SJCRH30 (cell line): ENCODE measurements at regions not wholly inside any gene's neighbourhood (a gene's known extent, or its start where the extent isn't known, plus 50 kb on each side); places are given as distances from the start of the nearest gene placed in this dataset.

Experiments
- DNase-seq, 2 experiments: peaks; one replicate each; pipeline ENCODE4 v3.0.0-alpha.2; 2015 to 2020
- H3K27ac ChIP-seq: fragments of 250-450 bp; sonication (Bioruptor Pico); 2 replicates; pipeline ENCODE4 v1.5.1; 2020; ENCODE audit warnings: mild to moderate bottlenecking, moderate library complexity
- H3K27me3 ChIP-seq: fragments of 250-450 bp; sonication (Bioruptor Pico); 2 replicates; pipeline ENCODE4 v1.5.1; 2020; ENCODE audit warnings: mild to moderate bottlenecking, moderate library complexity
- H3K36me3 ChIP-seq: fragments of 250-450 bp; sonication (Bioruptor Pico); 2 replicates; pipeline ENCODE4 v1.5.1; 2020; ENCODE audit warnings: mild to moderate bottlenecking, moderate library complexity
- H3K4me1 ChIP-seq: fragments of 250-450 bp; sonication (Bioruptor Pico); 2 replicates; pipeline ENCODE4 v1.5.1; 2020; ENCODE audit warnings: mild to moderate bottlenecking, moderate library complexity
- H3K4me3 ChIP-seq: fragments of 250-450 bp; sonication (Bioruptor Pico); 2 replicates; pipeline ENCODE4 v1.5.1; 2020; ENCODE audit warnings: mild to moderate bottlenecking, moderate library complexity
- H3K9me3 ChIP-seq: fragments of 250-450 bp; sonication (Bioruptor Pico); replicated peaks from 2 replicates; pipeline ENCODE4 v1.5.1; 2020; ENCODE audit warnings: mild to moderate bottlenecking, moderate library complexity

GRCh38 chr20:43863821-43864544, 50.7 kb upstream of the TOX2 start:
- no peak overlapping the region for H3K4me3 ChIP-seq
- no peaks in the 10 kb centered on the region; the same call in 1 of the 2 replicates for H3K27me3 ChIP-seq
- no peaks in the 10 kb centered on the region for H3K4me1 ChIP-seq
- H3K27ac ChIP-seq = no peak overlapping the region
- no peak for DNase-seq
- no peaks in the 10 kb centered on the region for H3K9me3 ChIP-seq
- H3K36me3 ChIP-seq = no peaks in the 10 kb centered on the region

- Histone ChIP-seq H3K27me3 (no peaks in the 10 kb centered on the region; the same call in 1 of the 2 replicates), H3K36me3 (no peaks in the 10 kb centered on the region), H3K27ac (no peak overlapping the region), H3K4me3 (no peak overlapping the region), H3K4me1 (no peaks in the 10 kb centered on the region), H3K9me3 (no peaks in the 10 kb centered on the region)
- DNase-seq = no peak
Observed at GRCh38 chr20:43863330-43863729, 51.3 kb upstream of the TOX2 start.

- Histone ChIP-seq H3K36me3 (no peaks in the 10 kb centered on the region), H3K27me3 (no peaks in the 10 kb centered on the region; the same call in 1 of the 2 replicates), H3K4me3 (no peak overlapping the region), H3K9me3 (no peaks in the 10 kb centered on the region), H3K4me1 (no peaks in the 10 kb centered on the region), H3K27ac (no peak overlapping the region)
- DNase-seq = no peak
Observed at GRCh38 chr20:43862438-43862837, 52.2 kb upstream of the TOX2 start.

GRCh38 chr20:43859994-43860393, 54.7 kb upstream of the TOX2 start:
- Histone ChIP-seq H3K27ac (no peak overlapping the region), H3K27me3 (no peaks in the 10 kb centered on the region; the same call in 1 of the 2 replicates), H3K4me3 (no peak overlapping the region), H3K36me3 (no peaks in the 10 kb centered on the region), H3K4me1 (no peaks in the 10 kb centered on the region), H3K9me3 (no peaks in the 10 kb centered on the region)
- DNase-seq = no peak

- DNase-seq = no peak
- no peaks in the 10 kb centered on the region; the same call in 1 of the 2 replicates for H3K27me3 ChIP-seq
- H3K9me3 ChIP-seq = no peaks in the 10 kb centered on the region
- H3K36me3 ChIP-seq = no peaks in the 10 kb centered on the region
- no peak overlapping the region for H3K4me3 ChIP-seq
- H3K27ac ChIP-seq = no peak overlapping the region
- H3K4me1 ChIP-seq = no peaks in the 10 kb centered on the region
Observed at GRCh38 chr20:43857932-43858331, 56.7 kb upstream of the TOX2 start.

GRCh38 chr20:43857127-43857526, 57.5 kb upstream of the TOX2 start:
- no peaks in the 10 kb centered on the region for H3K4me1 ChIP-seq
- no peaks in the 10 kb centered on the region for H3K36me3 ChIP-seq
- H3K27ac ChIP-seq = no peak overlapping the region
- no peaks in the 10 kb centered on the region; the same call in 1 of the 2 replicates for H3K27me3 ChIP-seq
- H3K4me3 ChIP-seq = no peak overlapping the region
- DNase-seq = no peak
- no peaks in the 10 kb centered on the region for H3K9me3 ChIP-seq

GRCh38 chr20:43855803-43856202, 58.8 kb upstream of the TOX2 start:
- Histone ChIP-seq H3K4me3 (no peak overlapping the region), H3K27ac (no peak overlapping the region), H3K9me3 (no peaks in the 10 kb centered on the region), H3K36me3 (no peaks in the 10 kb centered on the region), H3K4me1 (no peaks in the 10 kb centered on the region), H3K27me3 (no peaks in the 10 kb centered on the region; the same call in 1 of the 2 replicates)
- no peak for DNase-seq

GRCh38 chr20:43853918-43854317, 60.7 kb upstream of the TOX2 start:
- H3K36me3 ChIP-seq = no peaks in the 10 kb centered on the region
- H3K9me3 ChIP-seq = no peaks in the 10 kb centered on the region
- DNase-seq = no peak
- H3K27me3 ChIP-seq = no peaks in the 10 kb centered on the region; the same call in 1 of the 2 replicates
- no peak overlapping the region for H3K4me3 ChIP-seq
- H3K4me1 ChIP-seq = peaks cover 9% of the 10 kb centered on the region
- H3K27ac ChIP-seq = no peak overlapping the region

- Histone ChIP-seq H3K9me3 (no peaks in the 10 kb centered on the region), H3K4me1 (peaks cover 9% of the 10 kb centered on the region), H3K4me3 (no peak overlapping the region), H3K36me3 (no peaks in the 10 kb centered on the region), H3K27me3 (no peaks in the 10 kb centered on the region; the same call in 1 of the 2 replicates), H3K27ac (no peak overlapping the region)
- no peak for DNase-seq
Observed at GRCh38 chr20:43853174-43853803, 61.4 kb upstream of the TOX2 start.

- H3K36me3 ChIP-seq = no peaks in the 10 kb centered on the region
- DNase-seq = peak; percentile 37 to 59
- no peaks in the 10 kb centered on the region for H3K9me3 ChIP-seq
- H3K27ac ChIP-seq = no peak overlapping the region
- H3K4me3 ChIP-seq = no peak overlapping the region
- peaks cover 9% of the 10 kb centered on the region for H3K4me1 ChIP-seq
- no peaks in the 10 kb centered on the region; the same call in 1 of the 2 replicates for H3K27me3 ChIP-seq
Observed at GRCh38 chr20:43849496-43850186, 65.0 kb upstream of the TOX2 start.

GRCh38 chr20:43846516-43846905, 68.1 kb upstream of the TOX2 start:
- Histone ChIP-seq H3K36me3 (no peaks in the 10 kb centered on the region), H3K27me3 (no peaks in the 10 kb centered on the region), H3K4me3 (no peak overlapping the region), H3K9me3 (no peaks in the 10 kb centered on the region), H3K4me1 (peaks cover 9% of the 10 kb centered on the region), H3K27ac (no peak overlapping the region)
- DNase-seq = no peak

GRCh38 chr20:43844778-43845614, 69.7 kb upstream of the TOX2 start:
- H3K27ac ChIP-seq = no peak overlapping the region
- H3K4me1 ChIP-seq = peaks cover 7% of the 10 kb centered on the region
- peak; percentile 37 to 57 for DNase-seq
- no peak overlapping the region for H3K4me3 ChIP-seq
- H3K27me3 ChIP-seq = no peaks in the 10 kb centered on the region
- no peaks in the 10 kb centered on the region for H3K9me3 ChIP-seq
- no peaks in the 10 kb centered on the region for H3K36me3 ChIP-seq

- H3K4me3 ChIP-seq = no peak overlapping the region
- H3K36me3 ChIP-seq = no peaks in the 10 kb centered on the region
- H3K27ac ChIP-seq = no peak overlapping the region
- no peaks in the 10 kb centered on the region; the same call in 1 of the 2 replicates for H3K4me1 ChIP-seq
- H3K9me3 ChIP-seq = no peaks in the 10 kb centered on the region
- H3K27me3 ChIP-seq = no peaks in the 10 kb centered on the region; the same call in 1 of the 2 replicates
- DNase-seq = no peak
Observed at GRCh38 chr20:43843965-43844660, 70.5 kb upstream of the TOX2 start.
